ENCODE measurements at regions not wholly inside any gene's neighbourhood (a gene's known extent, or its start where the extent isn't known, plus 50 kb on each side); places are given as distances from the start of the nearest gene placed in this dataset.

GRCh38 chr2:145909766-145910165, 1389.8 kb upstream of the ZEB2 start:
- TF ChIP-seq CTCF (IDR thresholded peaks at IDR 0.05; ENCODE audit: poor library complexity, severe bottlenecking) = no peak
- no peak overlapping the region for H3K4me3 ChIP-seq (ENCODE audit: severe bottlenecking)
- H3K9me3 ChIP-seq (ENCODE audit: severe bottlenecking) = no peaks in the 10 kb centered on the region
- no peaks in the 10 kb centered on the region for H3K36me3 ChIP-seq (ENCODE audit: low read depth)
- DNase-seq (ENCODE audit: low spot score) (no peak), ATAC-seq (ENCODE audit: low read depth) (peak; percentile 71)
- H3K27me3 ChIP-seq (ENCODE audit: insufficient read depth, poor library complexity, severe bottlenecking) = no peaks in the 10 kb centered on the region
- H3K27ac ChIP-seq (ENCODE audit: poor library complexity, severe bottlenecking) = peak overlapping the region; percentile 19
- H3K4me1 ChIP-seq (ENCODE audit: insufficient read depth, poor library complexity, severe bottlenecking) = peaks cover 28% of the 10 kb centered on the region

- TF ChIP-seq CTCF (IDR thresholded peaks at IDR 0.05; ENCODE audit: poor library complexity, severe bottlenecking) = no peak
- peaks cover 28% of the 10 kb centered on the region for H3K4me1 ChIP-seq (ENCODE audit: insufficient read depth, poor library complexity, severe bottlenecking)
- peak overlapping the region; percentile 19 for H3K27ac ChIP-seq (ENCODE audit: poor library complexity, severe bottlenecking)
- peak; percentile 60 for ATAC-seq (ENCODE audit: low read depth)
- no peaks in the 10 kb centered on the region for H3K27me3 ChIP-seq (ENCODE audit: insufficient read depth, poor library complexity, severe bottlenecking)
- DNase-seq (ENCODE audit: low spot score) = no peak
- no peak overlapping the region for H3K4me3 ChIP-seq (ENCODE audit: severe bottlenecking)
- H3K36me3 ChIP-seq (ENCODE audit: low read depth) = no peaks in the 10 kb centered on the region
- no peaks in the 10 kb centered on the region for H3K9me3 ChIP-seq (ENCODE audit: severe bottlenecking)
These were observed 1389.3 kb upstream of the ZEB2 start for GRCh38 chr2:145909175-145909755.

GRCh38 chr2:145906354-145906753, 1386.4 kb upstream of the ZEB2 start:
- peaks cover 28% of the 10 kb centered on the region for H3K4me1 ChIP-seq (ENCODE audit: insufficient read depth, poor library complexity, severe bottlenecking)
- TF ChIP-seq CTCF (IDR thresholded peaks at IDR 0.05; ENCODE audit: poor library complexity, severe bottlenecking) = no peak
- peak overlapping the region; percentile 11 for H3K27ac ChIP-seq (ENCODE audit: poor library complexity, severe bottlenecking)
- ATAC-seq (ENCODE audit: low read depth) (peak; percentile 86), DNase-seq (ENCODE audit: low spot score) (peak; percentile 43)
- no peak overlapping the region for H3K4me3 ChIP-seq (ENCODE audit: severe bottlenecking)
- H3K27me3 ChIP-seq (ENCODE audit: insufficient read depth, poor library complexity, severe bottlenecking) = no peaks in the 10 kb centered on the region
- no peaks in the 10 kb centered on the region for H3K36me3 ChIP-seq (ENCODE audit: low read depth)
- H3K9me3 ChIP-seq (ENCODE audit: severe bottlenecking) = no peaks in the 10 kb centered on the region

- no peak overlapping the region for H3K27ac ChIP-seq (ENCODE audit: poor library complexity, severe bottlenecking)
- no peak for TF ChIP-seq CTCF (IDR thresholded peaks at IDR 0.05; ENCODE audit: poor library complexity, severe bottlenecking)
These were observed 1385.5 kb upstream of the ZEB2 start for GRCh38 chr2:145905371-145905770.

GRCh38 chr2:145897151-145897550, 1377.2 kb upstream of the ZEB2 start:
- Histone ChIP-seq H3K36me3 (ENCODE audit: low read depth) (no peaks in the 10 kb centered on the region), H3K4me1 (ENCODE audit: insufficient read depth, poor library complexity, severe bottlenecking) (no peaks in the 10 kb centered on the region), H3K27me3 (ENCODE audit: insufficient read depth, poor library complexity, severe bottlenecking) (no peaks in the 10 kb centered on the region), H3K9me3 (ENCODE audit: severe bottlenecking) (no peaks in the 10 kb centered on the region), H3K27ac (ENCODE audit: poor library complexity, severe bottlenecking) (no peak overlapping the region), H3K4me3 (ENCODE audit: severe bottlenecking) (no peak overlapping the region)
- ATAC-seq (ENCODE audit: low read depth) (no peak), DNase-seq (ENCODE audit: low spot score) (no peak)
- no peak for TF ChIP-seq CTCF (IDR thresholded peaks at IDR 0.05; ENCODE audit: poor library complexity, severe bottlenecking)

More at GRCh38 chr2:145905371-145905770, 1385.5 kb upstream of the ZEB2 start:
- peaks cover 27% of the 10 kb centered on the region for H3K4me1 ChIP-seq (ENCODE audit: insufficient read depth, poor library complexity, severe bottlenecking)
- no peak overlapping the region for H3K4me3 ChIP-seq (ENCODE audit: severe bottlenecking)
- H3K36me3 ChIP-seq (ENCODE audit: low read depth) = no peaks in the 10 kb centered on the region
- no peak for DNase-seq (ENCODE audit: low spot score)
- no peaks in the 10 kb centered on the region for H3K27me3 ChIP-seq (ENCODE audit: insufficient read depth, poor library complexity, severe bottlenecking)
- no peaks in the 10 kb centered on the region for H3K9me3 ChIP-seq (ENCODE audit: severe bottlenecking)
- no peak for ATAC-seq (ENCODE audit: low read depth)

All from RWPE2 (cell line).